PC-3 (cell line): ENCODE measurements at regions not wholly inside any gene's neighbourhood (a gene's known extent, or its start where the extent isn't known, plus 50 kb on each side); places are given as distances from the start of the nearest gene placed in this dataset.

Experiments used
- CTCF ChIP-seq: fragments of 300-600 bp; sonication (generic); conservative IDR thresholded peaks from 2 replicates; pipeline ENCODE4 v1.5.1; 2017; ENCODE audit warnings: antibody characterized with exemption, low read depth, mild to moderate bottlenecking, low read length
- EZH2 ChIP-seq: fragments of 300-600 bp; sonication (generic); IDR thresholded peaks from one replicate; pipeline ENCODE4 v1.6.1; 2017; ENCODE audit warnings: antibody characterized with exemption, mild to moderate bottlenecking, low read length; ENCODE audit not compliant: unreplicated experiment
- EZH2phosphoT487 ChIP-seq: fragments of 300-600 bp; sonication (generic); IDR thresholded peaks from 2 replicates; pipeline ENCODE4 v1.6.1; 2018; ENCODE audit warnings: mild to moderate bottlenecking, antibody characterized with exemption, low read length, borderline replicate concordance

- TF ChIP-seq EZH2phosphoT487 = no peak
- TF ChIP-seq CTCF = no peak
- TF ChIP-seq EZH2 = no peak
Observed at GRCh38 chr4:11118513-11118912, 310.2 kb downstream of the HS3ST1 start.
